ENCODE measurements at regions not wholly inside any gene's neighbourhood (a gene's known extent, or its start where the extent isn't known, plus 50 kb on each side); places are given as distances from the start of the nearest gene placed in this dataset.
A peak's percentile ranks its signal among the peaks of the same experiment; 100 is the strongest.

- DNase-seq, result no peak
These were observed 568.2 kb downstream of the MAFB start for GRCh38 chr20:40120827-40121226.

GRCh38 chr20:40111282-40111681, 577.8 kb downstream of the MAFB start:
- DNase-seq, result no peak

DNA sequence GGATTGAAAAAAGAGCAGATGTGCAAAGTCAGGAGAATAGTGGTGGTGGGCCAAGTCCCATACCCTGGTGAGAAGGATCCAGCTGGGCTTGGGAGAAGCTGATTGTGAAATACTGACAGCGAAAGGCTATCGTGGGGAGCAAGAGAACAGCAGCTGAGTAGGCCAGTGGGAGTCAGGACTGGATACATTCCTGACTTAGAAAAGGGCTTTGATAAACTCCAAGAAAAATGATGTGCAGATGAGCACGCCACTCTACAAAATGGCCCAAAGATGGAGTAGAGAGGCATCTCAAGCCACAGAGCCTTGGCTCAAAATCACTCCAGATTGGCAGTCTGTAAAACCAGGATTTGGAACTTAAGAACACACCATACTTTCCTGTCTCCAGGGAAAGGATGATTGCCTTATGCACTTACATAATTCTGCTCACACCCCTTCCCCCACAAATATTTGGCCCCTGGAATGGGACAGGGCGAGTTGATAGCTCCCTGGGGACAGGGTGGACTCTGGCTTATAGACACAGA, 578.7 kb downstream of the MAFB start:
- DNase-seq, result no peak

- no peak for DNase-seq
These were observed 579.9 kb downstream of the MAFB start for GRCh38 chr20:40109136-40109535.

GRCh38 chr20:40108321-40108720, 580.7 kb downstream of the MAFB start:
- no peak for DNase-seq

- peak; percentile 24 for DNase-seq
These were observed 584.1 kb downstream of the MAFB start for GRCh38 chr20:40104959-40105358.

- no peak for DNase-seq
These were observed 585.6 kb downstream of the MAFB start for GRCh38 chr20:40103420-40103819.

DNA sequence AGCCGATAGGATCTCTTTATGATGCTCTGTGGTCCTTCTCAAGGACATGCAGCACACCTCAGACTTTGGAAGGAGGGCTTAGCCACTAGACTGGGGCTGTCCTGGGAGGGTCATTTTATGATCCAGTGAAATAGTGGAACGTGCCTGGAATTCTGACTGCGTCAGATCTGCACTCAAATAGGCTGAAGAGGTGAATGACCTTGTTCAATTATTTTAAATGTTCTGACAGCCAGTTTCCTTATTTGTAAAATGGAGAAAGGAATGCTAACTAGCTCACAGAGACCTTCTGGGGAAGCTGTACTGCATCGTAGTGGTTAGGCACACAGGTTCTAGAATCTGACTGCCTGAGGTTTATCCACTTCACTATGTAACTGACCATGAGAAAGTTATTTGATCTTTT, 587.5 kb downstream of the MAFB start:
- DNase-seq, result no peak

DNA sequence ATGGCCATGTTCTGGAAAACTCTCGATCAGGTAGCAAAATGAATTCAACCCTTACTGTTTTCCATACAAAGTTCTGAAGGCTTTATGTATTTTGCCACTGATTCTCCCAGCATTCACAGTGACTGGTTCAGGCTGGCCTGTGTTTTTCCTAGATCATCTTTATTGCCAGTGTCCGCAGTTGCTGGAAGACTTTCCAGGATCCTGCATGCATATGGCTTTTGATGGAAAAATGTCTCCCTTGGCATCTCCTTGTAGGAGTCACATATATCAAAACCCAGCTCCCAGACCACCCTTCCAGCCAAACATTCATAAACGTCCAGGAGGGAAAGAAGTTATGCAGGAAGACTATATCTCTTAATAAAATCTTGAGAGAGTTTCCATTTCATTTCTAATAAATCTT, 588.8 kb downstream of the MAFB start:
- no peak for DNase-seq

GRCh38 chr20:40090236-40090635, 598.8 kb downstream of the MAFB start:
- DNase-seq, result no peak

DNA sequence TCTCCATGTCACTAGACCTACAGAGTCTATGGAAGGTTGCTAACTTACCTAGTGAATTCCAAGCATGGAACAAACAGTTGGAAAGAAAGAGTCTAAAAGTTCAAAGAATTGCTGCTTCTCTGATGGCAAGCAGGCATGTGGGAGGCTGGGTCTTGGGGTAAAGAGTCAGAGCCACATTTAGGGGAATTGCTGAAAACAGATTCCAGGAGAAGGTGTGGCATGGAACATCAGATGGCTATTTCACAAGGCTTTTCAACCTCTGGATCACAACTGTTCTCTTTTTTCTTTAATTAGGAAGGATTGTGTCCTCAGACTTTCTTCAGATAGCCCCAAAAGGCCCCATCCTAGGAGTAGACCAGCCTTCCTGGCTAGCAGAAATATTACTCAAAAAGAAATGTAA, 601.5 kb downstream of the MAFB start:
- no peak for DNase-seq

- DNase-seq, result no peak
These were observed 603.5 kb downstream of the MAFB start for GRCh38 chr20:40085513-40085912.

GRCh38 chr20:40082436-40082835, 606.6 kb downstream of the MAFB start:
- no peak for DNase-seq

- DNase-seq, result no peak
These were observed 607.4 kb downstream of the MAFB start for GRCh38 chr20:40081653-40082052.

- DNase-seq, result no peak
These were observed 608.9 kb downstream of the MAFB start for GRCh38 chr20:40080041-40080652.

DNA sequence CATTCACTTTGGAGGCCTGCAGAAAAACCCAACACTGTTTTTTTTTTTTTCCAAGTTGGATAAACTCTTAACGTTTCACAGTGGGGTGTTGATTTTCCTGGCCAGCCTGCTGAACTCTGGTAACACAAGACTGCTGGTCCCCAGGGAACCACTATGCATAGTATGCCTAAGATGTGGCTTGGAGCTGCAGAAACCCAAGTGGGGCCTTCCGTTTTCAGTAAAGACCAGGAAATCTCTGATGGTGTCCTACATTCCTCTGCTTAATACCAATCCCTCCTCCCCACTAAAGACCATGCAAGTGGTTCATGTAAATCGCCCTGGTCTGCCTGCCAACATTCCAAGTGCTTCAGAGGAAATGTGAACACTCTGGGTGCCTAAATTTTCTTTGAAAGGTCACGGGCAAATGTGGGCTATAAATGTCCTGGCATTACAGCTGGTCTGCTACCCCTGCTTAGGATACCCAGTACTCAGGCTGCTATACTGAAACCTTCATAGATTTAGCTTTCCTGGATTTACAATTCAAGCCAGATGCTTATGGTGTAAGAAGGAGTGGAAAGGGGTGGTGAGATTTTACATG, 615.4 kb downstream of the MAFB start:
- no peak for DNase-seq

- DNase-seq, result no peak
These were observed 616.1 kb downstream of the MAFB start for GRCh38 chr20:40072907-40073306.

DNA sequence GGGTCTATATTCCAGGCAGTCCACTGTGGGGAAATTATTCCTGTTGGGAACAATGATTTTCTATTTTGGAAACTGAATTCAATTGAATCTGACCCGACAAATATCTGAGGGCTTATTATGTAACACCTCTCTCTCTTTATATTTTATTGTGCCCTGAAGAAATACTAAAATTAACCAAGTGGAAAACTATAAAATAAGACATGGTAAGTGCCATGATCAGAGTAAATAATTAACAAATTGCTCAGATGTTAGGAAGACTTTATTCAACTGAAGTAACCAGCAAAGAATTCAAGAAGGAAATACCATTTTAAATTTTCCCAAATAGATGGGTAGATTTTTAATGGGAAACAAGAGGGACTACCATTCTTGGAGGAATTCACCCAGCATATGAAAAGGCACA, 632.9 kb downstream of the MAFB start:
- no peak for DNase-seq

DNA sequence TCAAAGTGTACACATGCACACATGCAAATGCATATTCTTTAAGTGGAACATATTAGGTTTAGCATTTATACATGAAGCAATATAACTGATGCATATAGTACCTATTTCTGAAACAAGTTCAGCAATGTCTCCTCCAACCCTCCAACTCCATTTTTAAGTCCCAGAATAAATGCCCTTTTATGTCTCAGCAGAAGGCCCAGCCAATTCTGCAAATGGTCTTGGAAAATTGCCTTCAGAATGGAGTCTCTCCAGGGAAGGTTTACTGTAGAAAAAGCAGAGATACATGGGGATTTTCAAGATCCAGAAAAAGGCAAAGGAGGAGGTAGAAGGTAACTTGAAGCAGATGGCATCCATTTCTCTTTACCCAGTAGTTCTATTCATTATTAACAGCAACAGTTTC, 633.3 kb downstream of the MAFB start:
- DNase-seq, result no peak

GRCh38 chr20:40054311-40054710, 634.7 kb downstream of the MAFB start:
- no peak for DNase-seq

- DNase-seq, result no peak
These were observed 638.4 kb downstream of the MAFB start for GRCh38 chr20:40050596-40050995.

DNA sequence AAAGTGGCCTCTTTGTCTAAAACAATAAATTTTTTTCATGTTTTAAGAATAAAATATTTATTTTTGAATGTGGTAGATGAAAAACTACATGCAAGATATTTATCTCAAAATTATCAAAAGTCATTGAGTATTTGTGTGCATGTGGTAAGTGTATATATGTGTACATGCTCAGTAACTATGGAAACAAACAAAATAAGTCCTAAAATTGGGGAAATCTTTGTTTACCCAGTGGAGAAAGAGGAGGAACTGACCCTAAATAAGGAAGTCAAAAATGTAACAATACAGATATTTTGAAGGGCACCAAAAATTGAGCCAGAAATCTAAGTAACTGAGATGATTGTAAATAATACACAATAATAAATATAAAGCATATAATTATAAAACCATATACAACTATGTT, 639.2 kb downstream of the MAFB start:
- DNase-seq, result peak; percentile 45

- DNase-seq, result no peak
These were observed 642.3 kb downstream of the MAFB start for GRCh38 chr20:40046703-40047102.

DNA sequence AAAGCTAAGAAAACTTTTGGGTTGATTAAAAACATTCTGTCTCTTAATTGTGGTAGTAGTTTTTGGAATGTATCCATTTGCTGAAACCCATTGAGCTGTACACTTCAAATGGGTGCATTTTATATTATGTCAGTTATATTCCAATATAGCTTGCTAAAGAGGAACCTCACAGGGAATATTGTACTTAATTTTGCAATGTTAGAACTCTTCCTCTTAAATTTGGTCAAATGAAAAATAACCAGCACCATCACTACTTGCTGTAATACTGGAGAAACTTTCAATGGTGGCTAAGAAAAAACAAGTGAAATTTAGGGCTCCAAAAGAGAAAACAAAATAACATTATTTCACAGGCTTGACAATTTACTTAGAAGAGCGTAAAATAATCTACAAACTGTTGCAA, 651.5 kb downstream of the MAFB start:
- no peak for DNase-seq

- DNase-seq, result no peak
These were observed 659.4 kb downstream of the MAFB start for GRCh38 chr20:40029589-40029988.
